ENCODE measurements at regions not wholly inside any gene's neighbourhood (a gene's known extent, or its start where the extent isn't known, plus 50 kb on each side); places are given as distances from the start of the nearest gene placed in this dataset.
"Not testable (repeated sequence)": the region's sequence is repeated elsewhere in the genome, so short reads cannot be mapped to it uniquely, and the experiment has no call there.

GRCh38 chr6:114650891-114651290, 308.1 kb upstream of the HS3ST5 start:
- intact Hi-C loops (cut with DNase I), result no loop called here
- no peak for DNase-seq (ENCODE audit: low spot score)

GRCh38 chr6:114649298-114649697, 306.5 kb upstream of the HS3ST5 start:
- no peak for DNase-seq (ENCODE audit: low spot score)
- intact Hi-C loops (cut with DNase I), result no loop called here

GRCh38 chr6:114648847-114649246, 306.0 kb upstream of the HS3ST5 start:
- intact Hi-C loops (cut with DNase I), result no loop called here
- no peak for DNase-seq (ENCODE audit: low spot score)

GRCh38 chr6:114638341-114638740, 295.5 kb upstream of the HS3ST5 start:
- intact Hi-C loops (cut with DNase I), result no loop called here
- DNase-seq (ENCODE audit: low spot score), result no peak

- intact Hi-C loops (cut with DNase I), result no loop called here
- DNase-seq (ENCODE audit: low spot score), result no peak
Observed at GRCh38 chr6:114634016-114634415, 291.2 kb upstream of the HS3ST5 start.

- DNase-seq (ENCODE audit: low spot score); intact Hi-C loops (cut with DNase I): not testable (repeated sequence)
Observed at GRCh38 chr6:114626226-114626625, 283.4 kb upstream of the HS3ST5 start.

- intact Hi-C loops (cut with DNase I), result no loop called here
- DNase-seq (ENCODE audit: low spot score), result no peak
Observed at GRCh38 chr6:114619621-114620200, 276.9 kb upstream of the HS3ST5 start.

- intact Hi-C loops (cut with DNase I), result no loop called here
- DNase-seq (ENCODE audit: low spot score), result no peak
Observed at GRCh38 chr6:114611696-114612095, 268.9 kb upstream of the HS3ST5 start.

GRCh38 chr6:114608091-114608490, 265.3 kb upstream of the HS3ST5 start:
- intact Hi-C loops (cut with DNase I), result no loop called here
- no peak for DNase-seq (ENCODE audit: low spot score)

- no peak for DNase-seq (ENCODE audit: low spot score)
- intact Hi-C loops (cut with DNase I), result no loop called here
Observed at GRCh38 chr6:114605656-114606055, 262.8 kb upstream of the HS3ST5 start.

- no peak for DNase-seq (ENCODE audit: low spot score)
- intact Hi-C loops (cut with DNase I), result no loop called here
Observed at GRCh38 chr6:114600381-114600780, 257.6 kb upstream of the HS3ST5 start.

- no peak for DNase-seq (ENCODE audit: low spot score)
- intact Hi-C loops (cut with DNase I), result no loop called here
Observed at GRCh38 chr6:114595591-114595990, 252.8 kb upstream of the HS3ST5 start.

- no peak for DNase-seq (ENCODE audit: low spot score)
- intact Hi-C loops (cut with DNase I), result no loop called here
Observed at GRCh38 chr6:114595186-114595585, 252.4 kb upstream of the HS3ST5 start.

- intact Hi-C loops (cut with DNase I), result no loop called here
- DNase-seq (ENCODE audit: low spot score), result no peak
Observed at GRCh38 chr6:114592506-114592905, 249.7 kb upstream of the HS3ST5 start.

- DNase-seq (ENCODE audit: low spot score), result no peak
- intact Hi-C loops (cut with DNase I), result no loop called here
Observed at GRCh38 chr6:114588726-114589125, 245.9 kb upstream of the HS3ST5 start.

GRCh38 chr6:114586298-114586697, 243.5 kb upstream of the HS3ST5 start:
- DNase-seq (ENCODE audit: low spot score), result no peak
- intact Hi-C loops (cut with DNase I), result no loop called here

- DNase-seq (ENCODE audit: low spot score), result no peak
- intact Hi-C loops (cut with DNase I), result no loop called here
Observed at GRCh38 chr6:114581293-114581692, 238.5 kb upstream of the HS3ST5 start.

GRCh38 chr6:114580882-114581281, 238.1 kb upstream of the HS3ST5 start:
- intact Hi-C loops (cut with DNase I), result no loop called here
- DNase-seq (ENCODE audit: low spot score), result no peak

- DNase-seq (ENCODE audit: low spot score), result no peak
- intact Hi-C loops (cut with DNase I), result no loop called here
Observed at GRCh38 chr6:114579486-114579885, 236.7 kb upstream of the HS3ST5 start.

GRCh38 chr6:114577109-114577508, 234.3 kb upstream of the HS3ST5 start:
- intact Hi-C loops (cut with DNase I), result no loop called here

GRCh38 chr6:114576330-114576729, 233.5 kb upstream of the HS3ST5 start:
- intact Hi-C loops (cut with DNase I), result no loop called here
- DNase-seq (ENCODE audit: low spot score), result no peak

More at GRCh38 chr6:114577109-114577508, 234.3 kb upstream of the HS3ST5 start:
- no peak for DNase-seq (ENCODE audit: low spot score)

- DNase-seq (ENCODE audit: low spot score), result no peak
Observed at GRCh38 chr6:114569669-114570068, 226.8 kb upstream of the HS3ST5 start.

More at GRCh38 chr6:114569669-114570068, 226.8 kb upstream of the HS3ST5 start:
- intact Hi-C loops (cut with DNase I), result no loop called here
